Esophagus muscularis mucosa (tissue), 4 donors: ENCODE measurements at regions not wholly inside any gene's neighbourhood (a gene's known extent, or its start where the extent isn't known, plus 50 kb on each side); places are given as distances from the start of the nearest gene placed in this dataset.

Source experiments
- DNase-seq: peaks from one replicate; pipeline ENCODE4 v3.0.0-alpha.2; 2017; ENCODE audit errors: extremely low spot score
- H3K27ac ChIP-seq, 4 donors: fragments of 200-600 bp; sonication (generic); replicated peaks in 1 of 4; 1 replicate in 3 of 4; 2 replicates in 1 of 4; pipeline ENCODE4 v1.5.1; 2016 to 2019; ENCODE audit warnings: mild to moderate bottlenecking in 1 of 4
- H3K27me3 ChIP-seq, 4 donors: fragments of 200-600 bp; sonication (generic); one replicate each; pipeline versions ENCODE4 v1.5.1 to v1.6.0; 2016 to 2019
- H3K36me3 ChIP-seq, 4 donors: fragments of 200-600 bp; sonication (generic); one replicate each; pipeline ENCODE4 v1.5.1; 2016 to 2019
- H3K4me1 ChIP-seq, 4 donors: fragments of 200-600 bp; sonication (generic); one replicate each; pipeline ENCODE4 v1.5.1; 2016 to 2019
- H3K4me3 ChIP-seq, 4 donors: fragments of 200-600 bp; sonication (generic); 1 replicate in 2 of 4; 2 replicates in 2 of 4; pipeline ENCODE4 v1.5.1; 2016 to 2019; ENCODE audit warnings: mild to moderate bottlenecking in 4 of 4, moderate library complexity in 1 of 4
- H3K9me3 ChIP-seq, 4 donors: fragments of 200-600 bp; sonication (generic); 1 replicate in 3 of 4; 2 replicates in 1 of 4; pipeline ENCODE4 v1.5.1; 2016 to 2019
- CTCF ChIP-seq, 3 experiments: fragments of 200-600 bp in 2 of 3; fragments of 450-650 bp in 1 of 3; sonication (generic) in 2 of 3; IDR thresholded peaks; one replicate each; pipeline ENCODE4 v1.5.1; 2017 to 2019; ENCODE audit warnings: antibody characterized with exemption in 3 of 3, mild to moderate bottlenecking in 2 of 3, moderate library complexity in 1 of 3
- EP300 ChIP-seq: sonication (generic); formaldehyde crosslinking; IDR thresholded peaks from one replicate; pipeline ENCODE4 v1.6.1; 2017; ENCODE audit warnings: antibody characterized with exemption
- POLR2A ChIP-seq: fragments of 450-650 bp; IDR thresholded peaks from one replicate; pipeline ENCODE4 v1.6.1; 2017; ENCODE audit warnings: antibody characterized with exemption, moderate library complexity, mild to moderate bottlenecking, low read depth
- POLR2AphosphoS5 ChIP-seq, 2 donors: sonication (generic); formaldehyde crosslinking; IDR thresholded peaks; one replicate each; pipeline ENCODE4 v1.6.1; 2017; ENCODE audit warnings: antibody characterized with exemption in 2 of 2
- WGBS: methylation state at CpG from one replicate; pipeline ENCODE4 v1.1.5; 2018; 5-methylcytosine and 5-hydroxymethylcytosine counted together
- intact Hi-C: fragments of 100-400 bp; cut with DNase I; formaldehyde crosslinking; loops from one replicate; pipeline ENCODE4 v1.15.1; 2023

DNA sequence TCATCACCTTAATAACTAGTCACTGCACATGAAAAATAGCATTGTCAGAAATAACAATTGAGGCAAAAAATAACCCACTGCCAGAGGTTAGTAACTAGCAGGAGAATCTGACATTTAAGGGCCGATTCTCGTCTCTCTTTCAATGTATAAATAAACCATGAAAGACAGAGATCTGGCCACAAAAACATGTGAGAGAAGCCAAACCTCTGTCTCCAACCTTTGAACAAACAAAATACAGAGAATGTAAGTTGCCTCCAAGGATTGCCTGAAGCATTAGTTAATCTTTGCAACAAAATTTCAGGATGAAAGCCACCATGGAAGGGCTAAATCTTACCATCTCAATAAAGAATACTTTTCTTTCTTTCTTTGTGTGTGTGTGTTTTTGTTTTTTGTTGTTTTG lies 257.4 kb upstream of the TMTC1 start:
- peaks cover 0 to 6% (median 3%) of the 10 kb centered on the region in 4 donors for H3K4me1 ChIP-seq
- no peaks in the 10 kb centered on the region for H3K36me3 ChIP-seq
- no peak overlapping the region for H3K4me3 ChIP-seq
- DNase-seq = no peak
- intact Hi-C loops = no loop called here
- H3K9me3 ChIP-seq = peaks cover 0 to 3% (median 0%) of the 10 kb centered on the region in 4 donors
- H3K27ac ChIP-seq = no peak overlapping the region
- TF ChIP-seq EP300 (no peak), POLR2A (no peak), CTCF (IDR thresholded peaks at IDR 0.05) (no peak), POLR2AphosphoS5 (IDR thresholded peaks at IDR 0.05) (no peak)
- WGBS = 30% methylated on average over 2 of the region's 2 CpGs
- no peaks in the 10 kb centered on the region for H3K27me3 ChIP-seq

DNA sequence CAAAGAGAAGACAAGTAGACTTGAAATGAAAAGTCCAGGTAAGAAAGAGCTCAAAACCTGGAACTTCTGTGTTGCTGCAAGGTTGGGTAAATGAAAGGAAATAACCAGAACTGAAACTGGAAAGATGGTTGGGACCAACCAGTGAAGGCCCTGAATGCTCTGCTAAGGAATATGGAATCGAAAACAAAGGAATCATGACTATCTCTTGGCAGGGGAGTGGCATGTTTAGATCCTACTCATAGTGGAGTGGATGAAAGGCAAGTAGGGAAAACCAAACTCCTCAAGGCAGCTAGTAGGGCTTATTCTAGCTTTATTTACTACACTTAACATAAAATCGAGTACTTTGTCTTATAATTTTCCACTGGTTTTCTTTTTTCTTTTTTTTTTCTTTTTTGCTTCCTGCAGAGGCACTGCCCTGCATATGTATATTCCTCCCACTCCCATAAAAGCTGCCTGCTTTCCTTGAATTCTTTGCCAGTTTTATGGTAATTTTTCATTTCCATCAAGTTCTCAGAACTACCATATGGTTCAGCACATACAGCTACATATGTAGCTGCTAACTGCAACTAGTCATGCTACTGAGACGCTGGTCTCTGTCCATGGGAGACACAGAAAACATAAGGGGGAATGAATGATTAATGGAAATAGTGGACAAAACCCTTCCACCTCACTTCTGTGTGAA lies 247.1 kb upstream of the TMTC1 start:
- Histone ChIP-seq H3K27me3 (no peaks in the 10 kb centered on the region), H3K4me1 (no peaks in the 10 kb centered on the region), H3K4me3 (no peak overlapping the region), H3K9me3 (no peaks in the 10 kb centered on the region), H3K36me3 (no peaks in the 10 kb centered on the region), H3K27ac (no peak overlapping the region)
- no peak for TF ChIP-seq POLR2AphosphoS5 (IDR thresholded peaks at IDR 0.05)
- no peak for TF ChIP-seq POLR2A
- no peak for TF ChIP-seq CTCF (IDR thresholded peaks at IDR 0.05)
- TF ChIP-seq EP300 = no peak
- WGBS = 83% methylated on average over 3 of the region's 3 CpGs
- DNase-seq = no peak
- intact Hi-C loops = no loop called here

GRCh38 chr12:30026621-30027234 lies 243.0 kb upstream of the TMTC1 start:
- H3K4me3 ChIP-seq = no peak overlapping the region
- H3K9me3 ChIP-seq = no peaks in the 10 kb centered on the region
- H3K4me1 ChIP-seq = peaks cover 0 to 13% (median 0%) of the 10 kb centered on the region in 4 donors
- no peak overlapping the region for H3K27ac ChIP-seq
- 87% methylated on average over 2 of the region's 2 CpGs for WGBS
- DNase-seq = no peak
- no peaks in the 10 kb centered on the region for H3K27me3 ChIP-seq
- H3K36me3 ChIP-seq = no peaks in the 10 kb centered on the region
- TF ChIP-seq POLR2AphosphoS5 (IDR thresholded peaks at IDR 0.05) (no peak), POLR2A (no peak), EP300 (no peak), CTCF (IDR thresholded peaks at IDR 0.05) (no peak)
- intact Hi-C loops = no loop called here

- H3K4me3 ChIP-seq = no peak overlapping the region
- H3K27ac ChIP-seq = no peak overlapping the region
- DNase-seq = no peak
- peaks cover 0 to 13% (median 0%) of the 10 kb centered on the region in 4 donors for H3K4me1 ChIP-seq
- intact Hi-C loops = no loop called here
- H3K9me3 ChIP-seq = no peaks in the 10 kb centered on the region
- no peaks in the 10 kb centered on the region for H3K36me3 ChIP-seq
- no peak for TF ChIP-seq EP300
- no peak for TF ChIP-seq CTCF (IDR thresholded peaks at IDR 0.05)
- TF ChIP-seq POLR2AphosphoS5 (IDR thresholded peaks at IDR 0.05) = no peak
- TF ChIP-seq POLR2A = no peak
- no peaks in the 10 kb centered on the region for H3K27me3 ChIP-seq
These were observed 241.6 kb upstream of the TMTC1 start for GRCh38 chr12:30025317-30025716.
